ENCODE measurements at regions not wholly inside any gene's neighbourhood (a gene's known extent, or its start where the extent isn't known, plus 50 kb on each side); places are given as distances from the start of the nearest gene placed in this dataset.

DNA sequence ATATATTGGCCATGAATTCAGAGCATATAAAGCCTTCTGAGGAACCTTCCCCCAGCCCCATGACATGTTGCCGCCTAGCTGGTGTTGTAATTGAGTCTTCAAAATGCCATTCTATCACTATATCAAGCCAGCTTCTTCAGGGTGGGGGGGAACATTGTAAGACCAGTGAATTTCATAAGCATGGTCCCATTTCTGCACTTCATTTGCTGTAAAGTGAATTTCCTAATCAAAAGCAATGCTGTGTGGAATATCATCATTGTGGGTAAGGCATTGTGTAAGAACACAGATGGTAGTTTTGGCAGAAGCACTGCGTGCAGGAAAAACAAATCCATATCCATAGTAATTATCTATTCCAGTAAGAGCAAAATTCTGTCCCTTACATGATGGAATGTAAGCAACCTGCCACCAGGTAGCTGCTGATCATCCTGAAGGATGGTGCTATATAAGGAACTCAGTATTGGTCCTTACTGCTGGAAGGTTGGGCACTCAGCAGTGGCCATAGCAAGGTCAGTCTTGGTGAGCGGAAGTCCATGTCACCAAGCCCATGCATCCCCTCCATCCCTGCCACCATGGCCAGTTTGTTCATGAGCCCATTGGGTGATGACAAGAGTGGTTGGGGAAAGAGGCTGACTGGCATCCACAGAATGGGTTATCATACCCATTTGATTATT lies 159.4 kb downstream of the COPS8 start:
- TF ChIP-seq, protein P1, sequence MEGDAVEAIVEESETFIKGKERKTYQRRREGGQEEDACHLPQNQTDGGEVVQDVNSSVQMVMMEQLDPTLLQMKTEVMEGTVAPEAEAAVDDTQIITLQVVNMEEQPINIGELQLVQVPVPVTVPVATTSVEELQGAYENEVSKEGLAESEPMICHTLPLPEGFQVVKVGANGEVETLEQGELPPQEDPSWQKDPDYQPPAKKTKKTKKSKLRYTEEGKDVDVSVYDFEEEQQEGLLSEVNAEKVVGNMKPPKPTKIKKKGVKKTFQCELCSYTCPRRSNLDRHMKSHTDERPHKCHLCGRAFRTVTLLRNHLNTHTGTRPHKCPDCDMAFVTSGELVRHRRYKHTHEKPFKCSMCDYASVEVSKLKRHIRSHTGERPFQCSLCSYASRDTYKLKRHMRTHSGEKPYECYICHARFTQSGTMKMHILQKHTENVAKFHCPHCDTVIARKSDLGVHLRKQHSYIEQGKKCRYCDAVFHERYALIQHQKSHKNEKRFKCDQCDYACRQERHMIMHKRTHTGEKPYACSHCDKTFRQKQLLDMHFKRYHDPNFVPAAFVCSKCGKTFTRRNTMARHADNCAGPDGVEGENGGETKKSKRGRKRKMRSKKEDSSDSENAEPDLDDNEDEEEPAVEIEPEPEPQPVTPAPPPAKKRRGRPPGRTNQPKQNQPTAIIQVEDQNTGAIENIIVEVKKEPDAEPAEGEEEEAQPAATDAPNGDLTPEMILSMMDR (IDR thresholded peaks at IDR 0.05) = no peak
- TF ChIP-seq, protein P2, sequence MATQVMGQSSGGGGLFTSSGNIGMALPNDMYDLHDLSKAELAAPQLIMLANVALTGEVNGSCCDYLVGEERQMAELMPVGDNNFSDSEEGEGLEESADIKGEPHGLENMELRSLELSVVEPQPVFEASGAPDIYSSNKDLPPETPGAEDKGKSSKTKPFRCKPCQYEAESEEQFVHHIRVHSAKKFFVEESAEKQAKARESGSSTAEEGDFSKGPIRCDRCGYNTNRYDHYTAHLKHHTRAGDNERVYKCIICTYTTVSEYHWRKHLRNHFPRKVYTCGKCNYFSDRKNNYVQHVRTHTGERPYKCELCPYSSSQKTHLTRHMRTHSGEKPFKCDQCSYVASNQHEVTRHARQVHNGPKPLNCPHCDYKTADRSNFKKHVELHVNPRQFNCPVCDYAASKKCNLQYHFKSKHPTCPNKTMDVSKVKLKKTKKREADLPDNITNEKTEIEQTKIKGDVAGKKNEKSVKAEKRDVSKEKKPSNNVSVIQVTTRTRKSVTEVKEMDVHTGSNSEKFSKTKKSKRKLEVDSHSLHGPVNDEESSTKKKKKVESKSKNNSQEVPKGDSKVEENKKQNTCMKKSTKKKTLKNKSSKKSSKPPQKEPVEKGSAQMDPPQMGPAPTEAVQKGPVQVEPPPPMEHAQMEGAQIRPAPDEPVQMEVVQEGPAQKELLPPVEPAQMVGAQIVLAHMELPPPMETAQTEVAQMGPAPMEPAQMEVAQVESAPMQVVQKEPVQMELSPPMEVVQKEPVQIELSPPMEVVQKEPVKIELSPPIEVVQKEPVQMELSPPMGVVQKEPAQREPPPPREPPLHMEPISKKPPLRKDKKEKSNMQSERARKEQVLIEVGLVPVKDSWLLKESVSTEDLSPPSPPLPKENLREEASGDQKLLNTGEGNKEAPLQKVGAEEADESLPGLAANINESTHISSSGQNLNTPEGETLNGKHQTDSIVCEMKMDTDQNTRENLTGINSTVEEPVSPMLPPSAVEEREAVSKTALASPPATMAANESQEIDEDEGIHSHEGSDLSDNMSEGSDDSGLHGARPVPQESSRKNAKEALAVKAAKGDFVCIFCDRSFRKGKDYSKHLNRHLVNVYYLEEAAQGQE (IDR thresholded peaks at IDR 0.05) = no peak
- TF ChIP-seq JUN (IDR thresholded peaks at IDR 0.05) = no peak
- TF ChIP-seq BHLHE40 (IDR thresholded peaks at IDR 0.05; ENCODE audit: low read depth, low read length) = no peak

Data from A549 (cell line).